ENCODE measurements at regions not wholly inside any gene's neighbourhood (a gene's known extent, or its start where the extent isn't known, plus 50 kb on each side); places are given as distances from the start of the nearest gene placed in this dataset.

DNA sequence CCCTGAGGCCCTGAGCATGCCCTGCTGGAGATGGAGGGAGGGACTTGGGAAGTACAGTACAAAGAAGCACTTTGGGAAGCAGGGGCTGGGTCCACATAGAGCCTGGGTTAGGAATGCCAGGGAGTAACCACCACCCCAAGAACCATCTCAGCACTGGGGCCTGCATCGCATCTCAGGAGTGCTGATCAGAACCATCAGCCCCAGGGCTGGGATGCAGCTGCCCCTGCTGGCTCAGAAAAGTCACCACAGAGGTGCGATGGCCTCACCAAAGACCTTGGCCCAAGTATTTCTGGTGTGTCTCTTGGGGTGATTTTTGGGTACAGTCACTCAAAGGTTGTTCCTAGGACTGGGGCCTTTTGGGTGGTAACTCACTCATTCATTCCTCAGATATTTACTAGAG lies 236.8 kb upstream of the MVB12B start:
- no peak for DNase-seq (ENCODE audit: low read depth)

DNA sequence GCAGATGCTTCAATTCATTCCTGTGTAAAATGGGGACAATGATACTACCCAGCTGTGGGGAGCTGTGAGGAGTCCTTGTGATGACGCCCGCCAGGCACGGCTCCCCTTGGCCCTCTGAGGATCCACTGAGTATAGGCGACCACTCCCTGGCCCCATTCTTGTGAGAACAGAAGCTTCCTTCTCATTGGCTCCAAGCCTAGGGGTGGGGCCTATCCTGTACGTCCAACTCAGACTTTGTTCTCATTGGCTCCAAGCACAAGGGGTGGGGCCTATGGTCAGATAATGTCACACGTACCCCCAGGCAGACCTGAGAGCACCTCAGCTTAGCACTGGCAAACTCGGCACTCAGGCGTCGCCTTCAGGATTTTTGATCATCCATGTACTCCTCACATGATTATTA lies 232.9 kb upstream of the MVB12B start:
- no peak for DNase-seq (ENCODE audit: low read depth)

DNA sequence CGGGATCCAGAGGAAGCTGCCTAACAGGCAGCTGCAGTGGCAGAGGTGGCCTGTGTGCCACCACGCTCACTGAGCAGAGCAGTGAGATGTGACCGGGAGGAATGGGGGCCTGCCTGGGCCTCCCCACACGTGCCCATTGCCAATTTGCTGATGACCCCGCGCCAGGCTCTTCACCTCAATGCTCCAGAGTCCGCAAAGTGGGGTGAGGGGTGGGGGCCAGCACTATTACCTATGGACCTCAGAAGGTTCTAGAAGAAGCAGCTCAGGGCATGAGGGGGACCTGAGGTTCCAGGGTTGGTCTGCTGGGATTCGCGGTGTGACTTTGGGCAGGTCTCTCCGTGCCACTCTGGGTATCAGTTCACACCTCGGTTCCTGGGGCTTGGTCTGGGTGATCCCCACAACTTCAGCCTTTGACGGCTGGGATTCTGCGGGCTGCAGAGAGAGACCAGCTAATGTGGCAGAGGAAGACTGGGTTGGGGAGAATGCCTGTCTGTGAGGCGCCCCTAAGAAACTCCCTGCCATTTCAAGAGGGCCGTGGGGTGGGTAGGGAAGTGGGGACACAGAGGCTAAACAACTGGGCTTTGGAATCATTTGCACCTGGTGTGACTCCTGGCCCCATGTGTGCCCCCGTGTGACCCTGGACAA lies 231.0 kb upstream of the MVB12B start:
- DNase-seq (ENCODE audit: low read depth): no peak

DNA sequence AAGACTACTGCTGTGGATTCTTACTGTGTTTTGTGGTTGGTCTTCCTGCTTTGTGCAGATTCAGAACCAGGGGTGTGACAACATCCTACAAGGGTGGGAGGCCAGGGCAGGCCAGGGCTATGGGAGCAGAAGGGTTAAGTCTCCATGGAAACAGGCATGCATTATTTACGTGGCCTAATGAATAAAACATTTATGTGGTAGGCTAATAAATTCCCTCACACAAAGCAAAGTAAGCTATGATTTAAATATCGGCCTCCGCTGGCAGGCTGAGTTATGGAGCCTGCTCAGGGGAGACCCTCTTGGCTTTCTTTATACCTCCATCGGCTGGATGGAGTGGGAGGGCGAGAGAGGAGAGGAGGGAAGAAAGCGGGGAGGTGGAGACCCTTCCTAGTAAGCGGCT lies 230.3 kb upstream of the MVB12B start:
- no peak for DNase-seq (ENCODE audit: low read depth)

DNA sequence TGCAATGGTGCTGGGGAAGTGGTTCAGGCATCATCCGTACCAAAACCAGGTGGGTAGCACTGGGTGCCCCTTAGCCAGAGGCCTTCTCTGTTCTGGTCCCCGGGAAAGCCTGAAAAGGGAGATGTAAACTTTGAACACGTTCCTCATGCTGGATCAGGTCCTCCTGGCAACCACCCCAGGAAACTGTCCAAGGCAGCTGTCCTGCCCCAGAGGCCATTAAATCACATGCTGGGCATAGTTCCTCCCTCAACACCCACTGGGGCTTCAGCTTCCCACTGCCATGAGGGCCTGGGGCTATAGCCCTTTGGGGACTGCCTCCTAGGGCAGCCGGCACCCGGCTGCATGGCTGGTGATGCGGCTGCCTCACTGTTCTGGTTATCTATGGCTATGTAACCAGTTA lies 228.9 kb upstream of the MVB12B start:
- no peak for DNase-seq (ENCODE audit: low read depth)

DNA sequence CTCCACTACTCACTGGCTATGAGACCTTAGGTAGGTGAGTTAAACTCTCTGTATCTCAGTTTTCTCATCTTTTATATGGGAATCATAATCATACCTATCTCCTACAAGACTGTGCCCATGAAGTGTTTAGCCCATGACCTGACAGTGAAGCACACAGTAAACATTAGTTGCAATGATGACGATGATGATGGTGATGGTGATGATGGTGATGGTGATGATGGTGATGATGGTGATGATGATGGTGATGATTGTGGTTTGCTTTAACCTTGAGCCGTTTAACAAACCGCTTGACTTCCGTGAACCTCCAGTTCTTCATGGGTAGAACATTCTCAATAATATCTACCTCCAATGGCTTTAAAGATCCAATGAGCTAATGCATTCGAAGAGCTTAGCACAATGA lies 220.2 kb upstream of the MVB12B start:
- no peak for DNase-seq (ENCODE audit: low read depth)

DNA sequence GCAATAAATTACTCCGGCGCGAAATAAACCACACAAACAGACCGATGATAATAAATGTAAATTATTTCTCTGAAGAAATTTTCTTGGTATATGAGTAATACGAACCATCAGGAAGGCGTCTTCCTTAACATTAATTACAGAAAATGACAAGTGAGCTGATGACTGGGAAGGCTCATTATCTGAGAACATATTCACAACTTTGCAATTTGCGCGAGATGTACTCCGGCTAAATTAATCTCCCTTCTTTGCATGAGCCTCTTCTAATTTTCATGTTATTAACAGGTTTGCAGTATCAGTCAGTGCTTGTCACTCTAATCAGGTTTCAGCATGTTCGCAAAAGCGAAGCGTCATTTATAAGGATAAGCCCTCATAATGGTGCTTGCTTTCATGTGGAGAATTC lies 218.9 kb upstream of the MVB12B start:
- no peak for DNase-seq (ENCODE audit: low read depth)

DNA sequence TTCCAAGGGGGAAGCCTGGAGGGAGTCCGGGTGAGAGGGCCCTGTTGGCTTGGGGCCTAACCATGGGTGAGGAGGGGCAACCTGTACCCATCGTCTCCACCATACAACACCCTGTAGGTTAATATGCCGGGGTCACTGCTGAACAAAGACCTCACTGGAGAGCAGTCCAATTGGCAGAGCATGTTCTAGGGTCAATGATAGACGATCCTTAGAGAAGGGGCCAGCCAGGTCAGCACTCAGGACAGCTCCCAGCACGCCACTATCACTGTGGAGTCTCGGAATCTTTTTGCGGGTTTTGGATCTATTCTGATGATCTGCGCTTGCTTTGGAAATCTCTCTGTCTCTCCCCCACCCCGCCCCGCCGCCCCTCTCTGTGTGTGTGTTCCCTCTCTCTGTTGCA lies 218.4 kb upstream of the MVB12B start:
- no peak for DNase-seq (ENCODE audit: low read depth)

DNA sequence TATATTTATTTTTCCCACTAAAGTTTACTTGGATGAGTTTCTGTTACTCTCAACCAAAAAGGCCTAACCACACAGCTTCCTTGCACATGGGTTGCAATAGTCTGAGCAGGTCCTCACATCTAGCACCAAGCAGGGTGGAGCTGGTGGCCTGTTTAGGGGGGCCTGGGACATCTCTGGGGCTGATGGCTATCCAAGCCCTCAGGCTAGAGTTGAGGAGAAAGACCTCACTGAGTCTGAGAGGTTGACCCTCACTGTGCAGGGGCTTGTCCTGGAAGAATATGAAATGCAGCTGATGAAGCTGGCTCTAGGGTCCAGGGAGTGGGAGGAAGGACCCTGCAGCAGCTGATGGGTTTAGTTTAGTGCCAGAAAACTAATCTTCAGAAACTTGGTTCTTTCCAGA lies 217.1 kb upstream of the MVB12B start:
- DNase-seq (ENCODE audit: low read depth): no peak

DNA sequence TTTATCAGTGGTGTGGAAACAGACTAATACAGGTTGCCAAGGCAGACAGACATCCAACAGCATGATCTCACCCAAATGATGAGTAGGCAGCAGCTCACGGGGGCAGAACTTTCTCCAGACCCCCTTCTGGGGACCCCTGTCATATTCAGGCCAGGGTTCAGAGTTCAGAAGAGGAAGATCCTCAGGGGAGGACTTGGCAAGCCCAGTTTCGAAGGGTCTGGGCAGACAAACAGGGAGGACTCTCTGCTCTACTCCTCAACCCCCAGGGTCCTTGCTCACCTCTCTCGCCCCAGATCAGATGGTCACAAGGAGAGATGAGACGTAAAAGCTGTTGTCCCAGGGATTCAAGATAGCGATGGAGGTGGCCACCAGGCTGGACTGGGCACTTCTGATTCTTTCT lies 215.1 kb upstream of the MVB12B start:
- DNase-seq (ENCODE audit: low read depth): no peak

DNA sequence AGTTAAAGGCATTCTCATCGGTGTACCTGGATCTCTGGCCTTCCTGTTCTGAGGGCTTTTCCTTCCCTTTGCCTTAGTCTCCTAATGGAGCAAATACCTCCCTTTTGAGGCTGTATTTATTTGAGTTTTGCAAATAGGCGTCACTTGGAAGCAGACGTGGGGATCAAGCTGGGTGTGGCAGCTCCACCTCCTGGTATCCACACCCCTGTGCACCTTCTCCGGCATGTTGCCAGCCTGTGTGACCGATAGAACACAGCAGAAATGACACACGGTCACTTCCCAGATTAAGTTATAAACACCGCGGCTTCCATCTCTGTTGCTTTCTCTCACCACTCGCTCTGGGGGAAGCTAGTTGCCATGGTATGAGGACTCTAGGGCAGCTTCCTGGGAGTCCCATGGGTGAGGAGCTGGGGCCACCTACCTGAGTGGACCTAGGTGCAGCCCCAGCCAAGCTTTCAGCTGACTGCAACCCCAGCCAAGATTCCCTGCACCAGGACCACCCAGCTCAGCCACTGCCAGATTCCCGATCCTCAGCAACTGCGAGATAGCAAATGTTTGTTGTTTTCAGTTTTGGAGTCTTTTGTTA lies 214.4 kb upstream of the MVB12B start:
- DNase-seq (ENCODE audit: low read depth): no peak

DNA sequence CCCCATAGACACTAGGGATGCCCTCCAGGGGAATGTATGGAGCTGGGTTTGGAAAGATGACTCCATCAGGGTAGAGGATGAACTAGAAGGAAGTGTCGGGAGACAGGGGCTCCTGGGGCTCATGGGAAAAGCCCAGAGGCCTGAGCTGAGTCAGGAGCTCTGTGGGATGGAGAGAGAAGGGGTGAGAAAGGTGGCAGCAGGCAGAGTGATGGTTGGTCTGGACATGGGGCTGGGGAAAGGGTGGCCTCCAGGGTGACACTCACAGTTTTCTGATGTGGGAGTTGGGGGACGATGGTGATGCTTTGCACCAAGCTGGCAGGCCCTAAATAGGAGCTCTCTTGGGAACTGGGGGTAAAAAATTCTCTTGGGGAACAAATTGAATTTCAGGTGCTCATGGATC lies 213.5 kb upstream of the MVB12B start:
- DNase-seq (ENCODE audit: low read depth): no peak

DNA sequence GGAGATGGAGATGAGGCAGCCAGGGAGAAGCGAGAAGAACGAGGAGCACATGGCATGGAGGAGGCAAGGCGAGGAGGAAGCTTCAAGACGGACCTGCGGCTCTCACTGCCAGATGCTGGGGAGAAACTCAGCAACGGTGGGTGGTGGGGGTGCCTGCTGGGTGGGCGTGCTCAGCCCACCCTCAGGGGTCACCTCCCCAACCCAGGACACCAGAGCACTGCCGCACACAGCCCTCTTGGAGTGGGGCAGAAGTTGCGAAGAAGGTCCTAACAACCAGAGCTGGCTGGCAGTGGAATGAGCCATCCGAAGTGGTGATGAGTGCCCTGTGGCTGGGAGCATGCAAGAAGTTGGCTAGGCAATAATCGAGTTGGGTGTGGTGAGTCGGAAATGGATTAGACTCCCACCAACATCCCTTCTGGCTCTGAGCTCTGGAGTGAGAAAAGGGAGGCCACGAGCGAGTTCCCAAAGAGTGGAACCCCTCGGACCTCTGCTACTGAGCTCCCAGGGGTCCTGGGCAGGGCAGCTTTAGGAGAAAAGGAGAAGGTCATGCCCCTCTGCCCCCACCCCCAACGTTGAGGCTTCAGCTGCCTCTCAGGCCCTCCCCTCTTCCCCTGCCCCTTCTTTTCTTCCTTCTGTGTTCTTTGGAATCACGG lies 212.7 kb upstream of the MVB12B start:
- DNase-seq (ENCODE audit: low read depth): no peak

DNA sequence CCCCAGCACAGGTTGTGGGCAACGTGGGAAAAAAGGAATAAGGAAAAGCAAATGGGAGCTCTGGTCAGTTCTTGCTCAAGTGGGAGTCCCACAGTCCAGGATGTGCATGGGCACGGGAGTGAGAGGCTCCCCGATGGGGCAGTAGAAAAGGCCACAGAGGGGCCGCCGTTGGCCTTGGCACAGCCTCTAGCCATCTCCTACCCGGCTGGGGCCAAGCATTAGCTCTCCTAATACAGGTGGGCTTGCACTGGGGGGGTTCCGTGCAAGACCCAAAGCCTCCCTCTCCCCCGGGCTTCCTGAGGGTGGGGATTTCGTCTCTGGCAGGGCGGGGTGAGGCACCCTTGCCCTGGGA lies 212.2 kb upstream of the MVB12B start:
- no peak for DNase-seq (ENCODE audit: low read depth)

DNA sequence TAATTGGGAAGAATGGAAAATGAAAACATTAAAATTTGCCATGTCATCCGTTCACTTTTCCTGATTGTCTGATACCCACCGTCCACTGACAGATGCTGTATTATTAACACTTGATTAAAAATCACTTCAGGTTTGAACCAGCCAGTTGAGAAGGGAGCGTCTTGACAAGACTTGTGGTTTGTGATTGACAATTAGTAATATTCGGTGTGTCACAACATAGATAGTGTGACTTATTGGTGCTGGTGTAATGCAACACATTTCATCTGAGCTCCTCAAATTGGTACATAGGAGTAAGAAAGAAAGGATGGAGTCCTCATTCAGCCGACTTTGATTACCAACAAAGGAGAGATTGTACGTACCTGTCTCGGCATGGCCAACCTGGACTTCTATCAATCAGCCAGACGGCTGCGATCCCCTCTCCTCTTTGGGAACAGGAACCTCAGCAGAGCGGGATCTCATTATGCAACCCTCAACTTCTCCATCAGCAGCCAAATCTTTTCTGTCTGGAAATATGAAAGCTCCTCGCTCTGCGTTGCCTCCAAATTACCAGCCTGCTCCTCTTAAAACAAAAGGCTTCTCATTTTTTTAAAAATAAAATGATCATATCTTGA lies 211.7 kb upstream of the MVB12B start:
- DNase-seq (ENCODE audit: low read depth): no peak

DNA sequence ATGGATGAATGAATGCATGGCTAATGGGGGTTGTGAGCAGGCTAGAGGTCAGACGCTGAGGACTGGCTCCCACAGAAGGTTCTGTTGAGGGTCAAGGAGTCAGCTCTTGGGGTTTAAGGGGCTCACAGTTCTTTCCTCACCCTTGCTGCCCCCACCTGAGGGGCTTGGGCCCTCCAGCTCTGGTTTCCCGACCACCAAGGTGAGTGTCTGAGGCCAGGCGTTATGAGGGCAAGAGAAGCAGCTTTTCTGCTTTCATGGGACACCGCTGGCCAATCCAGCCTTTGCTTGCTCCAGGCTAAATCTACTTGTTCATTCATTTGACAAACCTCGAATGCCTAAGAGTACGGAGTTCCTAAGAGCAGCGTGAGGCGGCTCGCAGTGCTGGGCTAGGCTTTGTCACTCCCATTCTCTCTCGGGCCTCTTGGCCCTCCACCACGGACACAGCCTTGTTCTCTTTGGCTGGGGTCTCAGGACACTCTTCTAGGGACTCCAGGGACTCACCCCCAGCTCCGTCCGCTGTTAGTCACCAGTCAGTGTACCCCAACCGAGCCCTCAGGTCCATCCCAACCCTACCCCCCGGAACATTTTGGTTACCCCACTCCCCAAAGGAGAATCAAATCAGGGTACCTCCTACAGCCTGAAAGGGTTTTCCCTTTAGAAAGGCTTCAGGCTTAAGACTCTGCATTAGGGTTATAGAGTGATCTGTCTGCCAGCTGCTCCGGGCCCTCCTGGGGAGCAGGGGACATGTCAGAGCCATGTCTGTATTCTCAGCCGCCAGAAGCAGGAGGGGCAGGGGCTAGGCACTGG lies 210.1 kb upstream of the MVB12B start:
- no peak for DNase-seq (ENCODE audit: low read depth)

DNA sequence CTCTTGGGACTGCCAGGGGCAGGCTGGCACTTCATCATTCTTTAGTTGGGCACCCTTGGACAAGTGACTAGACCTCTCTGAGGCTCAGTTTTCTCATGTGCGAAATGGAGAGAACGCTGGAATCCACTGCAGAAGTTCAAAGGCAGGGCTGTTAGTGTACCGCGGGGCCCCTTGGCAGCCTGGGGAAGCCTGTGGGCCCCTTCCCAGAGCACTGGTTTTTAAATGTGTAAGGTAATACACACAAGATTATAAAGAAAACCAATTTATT lies 209.5 kb upstream of the MVB12B start:
- DNase-seq (ENCODE audit: low read depth): no peak

DNA sequence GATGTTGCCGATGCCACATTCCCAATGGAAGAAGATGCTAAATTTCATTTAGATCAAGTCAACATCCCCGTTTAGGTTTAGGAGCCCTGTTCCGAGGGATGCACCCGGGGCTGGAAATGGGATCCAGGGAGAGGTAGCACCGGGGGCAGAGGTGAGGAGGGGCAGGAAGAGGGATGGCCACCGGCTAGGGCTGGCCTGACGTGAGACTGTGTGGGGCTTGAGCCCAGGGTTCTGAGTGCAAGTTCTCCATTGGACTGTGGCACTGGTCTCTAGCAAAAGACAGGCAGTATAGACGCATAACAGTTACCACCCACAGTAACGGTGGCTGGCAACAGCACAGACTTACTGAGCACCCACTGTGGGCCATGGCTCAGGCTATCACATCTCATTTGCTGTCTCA lies 209.0 kb upstream of the MVB12B start:
- DNase-seq (ENCODE audit: low read depth): no peak

DNA sequence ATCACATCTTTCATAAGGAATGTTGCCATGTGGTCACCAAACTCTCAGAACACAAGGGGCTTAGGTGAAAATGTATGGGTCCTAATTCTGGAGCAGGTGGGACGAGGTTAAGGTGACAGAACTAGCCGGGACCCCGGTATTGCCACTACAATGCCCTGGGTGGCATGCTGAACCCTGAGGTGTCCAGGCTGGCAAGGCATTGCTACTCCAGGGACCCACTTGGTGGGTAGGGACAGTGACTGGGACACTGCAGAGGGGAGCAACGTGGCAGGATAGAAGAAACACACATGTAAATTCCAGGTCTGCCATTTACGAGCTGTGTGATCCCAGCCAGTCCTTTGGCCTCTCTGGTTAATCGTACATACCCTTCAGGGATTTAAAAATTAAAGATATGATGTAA lies 206.9 kb upstream of the MVB12B start:
- no peak for DNase-seq (ENCODE audit: low read depth)

DNA sequence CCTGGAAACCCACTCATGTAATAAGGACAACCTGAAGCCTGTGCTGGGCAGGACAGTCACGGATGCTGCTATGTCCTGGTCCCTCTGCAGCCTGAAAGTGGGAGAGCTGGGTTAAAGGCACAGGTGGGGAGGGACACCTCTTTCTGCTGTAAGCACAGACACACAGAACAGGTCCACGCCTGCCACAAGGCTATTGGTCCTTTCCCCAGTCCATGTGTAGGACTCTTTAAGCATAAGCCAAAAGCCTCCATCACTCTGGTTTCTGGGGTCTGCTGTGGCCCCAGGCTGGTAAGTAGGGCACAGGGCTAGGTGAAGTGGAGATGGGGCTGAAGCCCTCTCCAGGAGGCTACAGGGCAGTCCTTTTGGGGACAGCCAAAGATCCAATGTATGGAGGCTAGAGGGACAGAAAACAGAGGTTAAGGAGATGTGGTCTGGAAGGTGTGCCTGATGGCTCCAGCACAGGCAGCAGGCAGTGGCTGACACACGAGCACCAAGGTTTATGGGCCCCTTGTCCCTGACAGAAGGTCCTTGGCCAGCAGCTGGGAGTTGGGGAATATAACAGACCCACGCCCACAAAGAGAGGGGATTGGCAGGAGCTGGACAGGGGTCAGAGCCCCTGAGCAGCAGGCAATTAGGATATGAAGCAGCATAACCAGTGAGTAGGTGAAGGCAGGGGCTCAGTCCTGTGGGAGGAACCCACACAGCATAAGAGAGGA lies 203.6 kb upstream of the MVB12B start:
- no peak for DNase-seq (ENCODE audit: low read depth)

DNA sequence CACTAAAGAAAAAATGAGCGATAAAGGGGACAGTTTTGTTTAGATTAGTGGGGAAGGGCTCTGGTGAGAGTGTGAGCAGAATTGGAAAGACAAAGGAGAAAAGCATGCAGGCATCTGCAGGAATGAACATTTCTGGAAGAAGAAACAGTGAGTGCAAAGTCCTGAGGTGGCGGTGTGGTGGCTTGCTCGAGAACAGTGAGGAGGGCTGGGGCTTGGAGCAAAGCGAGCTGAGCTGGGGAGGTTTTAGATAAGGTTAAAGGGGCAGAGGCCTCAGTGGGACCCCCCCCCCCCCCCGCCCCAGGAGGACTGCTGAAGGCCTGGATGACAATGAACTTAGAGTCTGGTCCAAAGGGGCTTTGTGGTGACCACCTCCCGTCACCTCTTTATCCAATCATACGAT lies 202.7 kb upstream of the MVB12B start:
- DNase-seq (ENCODE audit: low read depth): no peak

DNA sequence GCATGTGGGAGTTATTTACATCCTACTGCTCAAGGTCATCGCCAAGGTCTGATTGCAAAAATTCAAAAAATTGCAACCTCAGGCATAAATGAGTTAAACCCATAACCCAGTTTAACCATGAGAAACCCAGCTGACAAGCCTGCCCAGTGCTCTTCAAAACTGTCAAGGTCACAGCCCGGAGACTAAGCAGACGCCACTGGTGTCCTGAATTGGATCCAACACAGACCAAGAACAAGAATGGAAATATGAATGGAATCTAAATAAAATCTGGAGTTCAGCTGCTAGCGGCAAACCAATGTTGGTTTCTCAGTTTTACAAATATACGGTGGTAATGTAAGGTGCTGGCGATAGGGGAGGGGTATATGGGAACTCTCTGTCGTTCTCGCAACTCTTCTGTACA lies 201.5 kb upstream of the MVB12B start:
- no peak for DNase-seq (ENCODE audit: low read depth)
